GM18520 (cell line): ENCODE measurements at regions not wholly inside any gene's neighbourhood (a gene's known extent, or its start where the extent isn't known, plus 50 kb on each side); places are given as distances from the start of the nearest gene placed in this dataset.

Experiments used
- ATAC-seq: cut with Tn5 transposase; IDR thresholded peaks from one replicate; pipeline ENCODE4 v1.9.1; 2021; ENCODE audit not compliant: unreplicated experiment

DNA sequence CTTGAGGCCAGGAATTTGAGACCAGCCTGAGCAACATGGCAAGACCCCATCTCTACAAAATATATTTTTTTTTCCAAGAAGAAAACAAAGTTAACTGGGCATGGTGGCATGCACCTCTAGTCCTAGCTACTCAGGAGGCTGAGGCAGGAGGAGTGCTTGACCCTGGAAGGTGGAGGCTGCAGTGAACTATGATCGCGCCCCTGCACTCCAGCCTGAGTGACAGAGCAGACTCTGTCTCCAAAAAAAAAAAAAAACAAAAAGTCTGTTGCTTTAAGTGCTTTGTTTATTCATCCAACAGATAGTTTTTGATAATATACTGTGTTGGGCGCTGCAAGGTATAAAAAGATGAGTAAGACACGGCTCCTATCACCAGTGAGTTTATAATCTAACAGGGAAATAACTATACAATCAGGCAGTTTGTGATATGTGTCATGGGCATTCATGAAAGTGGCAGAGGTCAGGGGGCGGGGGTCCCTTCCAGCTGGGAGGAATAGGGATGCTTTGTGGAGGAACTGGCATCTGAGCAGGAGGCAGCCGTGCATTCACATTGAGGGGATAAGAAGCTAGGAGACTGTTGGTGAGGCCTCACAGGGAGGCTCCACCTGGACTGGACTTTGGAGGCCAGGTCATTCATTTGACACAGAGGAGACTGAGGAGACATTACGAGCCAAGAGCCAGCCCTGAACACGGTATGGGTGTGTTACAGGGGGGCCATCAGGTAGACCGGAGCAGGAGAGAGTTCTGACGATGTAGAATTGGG is 67.3 kb upstream of the ERRFI1 start:
- ATAC-seq = no peak

DNA sequence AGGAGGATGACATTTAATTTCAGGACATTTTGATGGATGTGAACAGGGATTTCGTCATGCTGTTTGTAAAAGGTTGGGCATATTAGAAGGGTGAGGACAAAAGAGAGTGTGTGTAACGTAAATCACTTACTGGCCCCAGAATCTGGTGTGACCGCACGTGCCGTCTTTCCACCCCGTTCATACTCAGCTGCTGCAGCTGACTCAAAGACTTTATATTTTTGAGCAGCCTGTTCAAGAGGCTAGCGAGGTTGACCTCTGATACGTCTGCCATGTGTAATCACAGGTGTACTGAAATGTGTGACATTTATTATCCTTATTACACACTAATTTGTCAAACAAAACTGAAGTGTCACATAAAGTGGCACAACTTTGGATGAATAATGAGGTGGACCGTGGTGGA is 66.5 kb upstream of the ERRFI1 start:
- ATAC-seq = no peak

DNA sequence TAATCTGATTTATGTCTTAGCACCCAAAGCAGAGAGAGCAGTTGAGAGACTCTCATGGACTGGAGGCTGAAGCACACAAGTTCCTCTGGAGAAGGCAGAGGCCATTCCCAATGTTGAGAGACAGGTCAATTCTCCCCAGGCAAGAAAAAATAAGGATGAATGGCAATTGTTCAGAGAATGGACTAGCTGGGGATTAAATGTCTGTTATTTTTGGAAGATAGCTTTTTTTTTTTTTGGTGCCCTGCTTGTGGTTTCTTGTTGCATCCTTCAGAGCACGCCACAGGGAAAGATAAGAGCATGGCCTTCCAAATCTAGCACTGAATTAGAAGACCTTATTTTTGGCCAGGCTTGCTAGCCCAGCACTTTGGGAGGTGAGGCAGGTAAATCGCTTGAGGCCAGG is 65.6 kb upstream of the ERRFI1 start:
- ATAC-seq = no peak

DNA sequence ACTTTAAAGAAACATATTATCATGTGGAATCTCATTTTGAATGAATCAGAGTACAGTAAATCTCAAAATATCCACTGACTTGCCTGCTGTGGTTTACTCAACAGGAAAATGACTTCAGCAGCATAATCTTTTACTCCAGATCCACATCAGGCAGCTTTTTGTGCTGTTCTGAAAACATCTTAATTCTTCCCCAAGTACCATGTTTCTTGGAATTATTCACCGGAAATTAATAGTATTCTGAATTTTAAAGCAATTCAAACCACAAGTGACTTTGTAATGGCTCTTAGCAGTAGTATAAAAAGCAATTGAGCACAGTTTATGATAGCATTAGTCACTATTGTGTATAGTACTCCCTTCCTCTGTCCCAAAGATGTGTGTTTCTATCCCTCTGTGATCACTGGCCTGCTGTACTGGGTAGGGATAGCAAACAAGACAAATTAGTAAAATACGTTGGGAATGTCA is 64.2 kb upstream of the ERRFI1 start:
- no peak for ATAC-seq

DNA sequence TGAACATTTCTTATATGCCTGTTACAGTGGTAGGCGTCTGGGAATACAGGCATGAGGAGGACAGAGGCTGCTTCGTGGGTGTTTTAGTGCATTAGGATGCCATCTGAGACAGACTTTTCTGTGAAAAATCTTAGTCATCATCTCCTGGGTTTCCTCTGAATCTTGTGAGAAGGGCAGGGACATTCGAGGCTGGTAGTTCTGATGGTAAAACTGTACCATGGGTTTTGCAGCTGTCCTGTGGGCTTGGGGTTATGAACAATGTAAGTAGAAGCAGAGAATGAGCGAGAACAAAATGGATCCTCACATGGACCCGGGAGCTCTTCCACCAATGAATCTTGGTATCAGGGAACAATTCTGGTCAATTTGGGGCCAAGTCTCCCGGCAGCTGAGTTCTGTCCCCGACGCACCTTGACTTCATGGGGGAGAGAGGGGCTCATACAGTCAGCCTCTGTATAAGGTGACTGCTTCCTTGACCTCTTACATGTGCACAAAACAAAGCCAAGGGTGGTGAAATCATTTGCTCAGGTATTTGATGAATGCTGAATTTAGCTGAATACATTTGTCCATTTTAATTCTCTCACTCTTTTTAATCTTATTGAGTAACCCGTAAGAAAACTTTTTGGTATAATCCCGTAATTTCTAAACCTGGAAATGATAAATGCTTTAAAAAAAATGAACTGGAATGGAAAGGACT is 63.6 kb upstream of the ERRFI1 start:
- no peak for ATAC-seq

DNA sequence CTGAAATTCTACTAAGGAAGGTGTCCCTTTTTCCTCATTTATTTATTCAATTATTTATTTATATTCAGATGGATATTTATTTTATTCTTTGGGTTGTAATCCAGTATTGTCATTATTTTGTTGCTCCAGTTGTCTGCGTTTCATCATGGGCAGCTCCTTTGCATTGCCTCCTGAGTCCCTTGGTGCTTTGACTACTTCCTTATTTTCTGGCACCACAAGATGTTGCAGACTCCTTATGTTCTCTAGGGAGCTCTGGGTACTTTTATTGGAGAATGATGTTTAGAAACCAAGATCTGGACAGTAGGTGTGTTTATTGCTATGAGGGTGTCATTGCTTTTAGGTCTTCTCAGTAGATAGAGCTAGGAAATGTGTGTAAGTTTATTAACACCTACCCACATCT is 59.9 kb upstream of the ERRFI1 start:
- no peak for ATAC-seq

DNA sequence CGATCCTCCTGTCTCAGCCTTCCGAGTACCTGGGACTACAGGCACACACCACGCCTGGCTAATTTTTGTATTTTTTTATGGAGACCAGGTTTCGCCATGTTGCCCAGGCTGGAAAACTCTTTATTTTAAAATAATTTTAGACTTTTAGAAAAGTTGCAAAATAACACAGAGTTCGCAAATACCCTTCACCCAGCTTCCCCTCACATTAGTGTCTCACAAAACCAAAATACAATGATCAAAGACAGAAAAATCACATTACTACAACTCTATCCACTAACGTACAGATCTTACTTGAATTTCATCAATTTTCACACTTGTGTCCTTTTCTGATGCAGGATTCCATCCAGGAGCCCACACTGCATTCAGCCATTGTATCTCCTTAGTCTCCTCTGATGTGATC is 58.8 kb upstream of the ERRFI1 start:
- ATAC-seq = no peak

DNA sequence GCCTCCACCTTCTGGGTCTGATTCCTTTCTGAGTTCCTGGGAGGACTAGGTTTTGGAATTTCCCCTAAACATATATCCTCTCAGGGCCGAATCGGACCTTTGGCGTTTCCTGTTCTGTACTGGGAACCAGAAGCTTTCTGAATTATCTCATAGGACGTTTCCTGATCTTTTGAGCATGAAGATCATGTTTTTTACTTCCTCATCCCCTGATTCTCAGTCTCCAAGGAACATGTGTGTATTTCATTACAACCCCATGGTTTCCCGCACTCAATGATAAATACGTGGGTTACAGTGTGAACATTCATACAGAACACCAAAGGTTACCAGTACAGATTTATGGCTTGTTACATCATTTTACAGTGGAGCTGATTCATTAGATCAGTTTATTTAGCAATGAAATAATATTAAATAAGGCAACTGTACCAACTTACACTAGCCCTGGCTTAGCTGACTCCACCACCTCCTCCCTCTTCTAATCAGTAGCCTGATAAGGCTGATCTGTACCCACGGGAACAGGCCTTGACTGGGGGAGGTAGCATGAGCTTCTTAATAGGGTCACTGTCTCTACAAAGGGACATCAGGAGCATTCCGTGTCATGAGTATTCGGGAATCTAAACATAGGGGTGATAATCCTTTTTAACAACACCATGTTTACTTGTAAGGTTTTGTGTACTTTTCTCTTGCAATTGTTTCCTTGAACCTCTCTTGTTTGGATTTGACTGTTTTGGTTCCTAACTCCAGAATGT is 57.8 kb upstream of the ERRFI1 start:
- ATAC-seq = no peak

DNA sequence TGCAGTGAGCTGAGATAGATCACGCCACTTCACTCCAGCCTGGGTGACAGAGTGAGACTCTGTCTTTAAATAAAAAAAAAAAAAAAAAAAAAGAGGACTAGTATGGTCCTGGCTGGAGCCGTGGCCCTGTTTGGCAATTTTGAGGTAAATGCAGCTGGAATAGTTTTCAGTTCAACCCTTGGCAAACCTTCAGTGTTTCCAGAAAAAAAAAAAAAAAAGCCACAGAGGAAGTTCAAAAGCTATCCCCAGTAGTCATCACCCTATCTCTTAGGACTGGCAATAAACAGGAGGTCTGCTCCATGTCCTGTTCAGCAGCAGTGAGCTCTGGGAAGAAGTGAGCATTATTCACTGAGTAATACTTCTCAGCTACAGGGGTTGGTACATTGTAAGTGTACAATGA is 56.8 kb upstream of the ERRFI1 start:
- ATAC-seq = no peak

DNA sequence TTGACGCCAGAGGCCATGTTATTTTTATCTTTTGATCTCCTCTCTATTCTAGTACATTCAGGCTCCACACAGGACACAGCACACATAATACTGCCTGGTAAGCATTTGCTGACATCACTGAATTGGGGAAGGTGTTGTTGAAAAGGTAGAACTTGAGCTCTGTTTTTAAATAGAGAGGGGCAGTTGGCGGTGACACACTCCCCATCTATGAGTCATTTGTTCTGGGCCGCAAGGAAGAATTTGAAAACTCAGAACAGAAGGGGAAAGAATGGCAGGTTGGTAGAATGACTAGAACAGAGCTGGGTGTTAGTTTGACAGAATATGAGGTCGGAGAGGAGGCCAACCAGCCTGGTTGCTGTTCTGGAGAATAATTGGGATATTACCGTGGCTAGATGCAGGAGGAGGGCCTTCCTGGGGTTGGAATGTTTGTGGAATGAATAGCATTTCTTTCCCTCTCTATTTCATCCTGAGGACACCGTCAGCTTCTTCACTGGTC is 52.1 kb upstream of the ERRFI1 start:
- ATAC-seq = no peak

DNA sequence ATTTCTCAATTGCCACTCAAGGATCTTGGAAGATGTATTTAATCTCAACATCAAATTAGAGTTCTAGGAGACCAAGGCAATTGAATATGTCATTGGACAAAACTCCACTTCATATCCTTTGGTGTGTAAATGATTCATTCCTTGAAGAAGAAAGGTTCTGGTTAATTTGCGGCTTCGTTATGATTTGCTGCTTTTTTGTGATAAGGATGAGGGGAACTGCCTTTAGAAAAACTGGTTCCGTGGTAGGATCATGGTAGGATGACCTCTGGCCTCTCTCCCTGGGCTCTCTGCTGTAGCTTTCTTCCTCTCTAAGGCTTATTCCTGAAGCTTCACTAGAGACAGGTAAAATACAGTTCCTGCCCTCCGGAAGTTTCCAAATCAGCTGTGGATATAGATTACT is 51.5 kb upstream of the ERRFI1 start:
- no peak for ATAC-seq

DNA sequence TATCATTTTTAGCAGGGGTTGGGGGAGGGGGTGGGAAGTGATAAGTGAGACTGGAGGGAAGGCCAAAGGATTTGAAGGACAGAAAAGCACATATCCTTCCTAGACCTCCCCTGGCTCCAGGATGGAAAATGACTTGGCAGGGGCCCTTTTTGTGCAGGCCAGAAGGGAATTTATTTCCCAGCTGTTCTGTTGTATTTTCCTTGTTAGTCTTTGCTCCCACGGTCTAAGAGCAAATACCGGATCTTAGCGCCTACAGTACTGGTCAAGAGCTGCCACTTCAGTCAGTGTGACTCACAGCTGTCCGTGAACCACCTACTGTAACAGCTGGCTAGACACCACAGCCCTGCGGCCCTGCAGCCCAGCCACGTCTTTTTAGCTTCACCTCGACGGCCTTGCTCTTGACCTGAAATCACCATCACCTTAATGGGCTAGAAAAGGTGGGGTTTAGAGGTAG is 51.0 kb upstream of the ERRFI1 start:
- no peak for ATAC-seq

DNA sequence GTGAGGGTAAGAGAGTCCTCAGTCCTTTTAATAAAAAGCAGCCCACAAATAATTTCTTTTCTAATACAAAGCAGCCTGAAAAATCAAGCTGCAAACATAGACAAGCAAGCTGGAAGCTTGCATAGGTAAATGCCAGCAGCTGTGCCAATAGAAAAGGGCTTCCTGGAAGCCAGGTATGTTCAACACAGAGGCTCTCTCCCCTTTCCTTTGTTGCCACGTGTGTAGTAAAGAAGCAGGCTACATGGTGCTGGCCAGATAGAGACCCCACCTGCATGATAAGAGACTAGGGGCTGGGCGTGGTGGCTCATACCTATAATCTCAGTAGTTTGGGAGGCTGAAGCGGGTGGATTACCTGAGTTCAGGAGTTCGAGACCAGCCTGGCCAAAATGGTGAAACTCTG is 50.1 kb upstream of the ERRFI1 start:
- no peak for ATAC-seq
